GM18867 (cell line): ENCODE measurements at regions not wholly inside any gene's neighbourhood (a gene's known extent, or its start where the extent isn't known, plus 50 kb on each side); places are given as distances from the start of the nearest gene placed in this dataset.
"Not testable (repeated sequence)": the region's sequence is repeated elsewhere in the genome, so short reads cannot be mapped to it uniquely, and the experiment has no call there.

Experiments used
- ATAC-seq: cut with Tn5 transposase; IDR thresholded peaks from one replicate; pipeline ENCODE4 v1.9.1; 2021; ENCODE audit warnings: mild to moderate bottlenecking, moderate library complexity; ENCODE audit not compliant: unreplicated experiment

- ATAC-seq = no peak
These were observed 118.1 kb upstream of the FOXN3 start for GRCh38 chr14:89534902-89535685.

- no peak for ATAC-seq
These were observed 116.7 kb upstream of the FOXN3 start for GRCh38 chr14:89533766-89534165.

- ATAC-seq = no peak
These were observed 116.1 kb upstream of the FOXN3 start for GRCh38 chr14:89533136-89533535.

- no peak for ATAC-seq
These were observed 114.8 kb upstream of the FOXN3 start for GRCh38 chr14:89531661-89532335.

GRCh38 chr14:89524990-89525667 lies 108.1 kb upstream of the FOXN3 start:
- no peak for ATAC-seq

GRCh38 chr14:89524412-89524811 lies 107.4 kb upstream of the FOXN3 start:
- ATAC-seq = no peak

GRCh38 chr14:89521988-89522387 lies 105.0 kb upstream of the FOXN3 start:
- ATAC-seq = no peak

- ATAC-seq = no peak
These were observed 102.0 kb upstream of the FOXN3 start for GRCh38 chr14:89519040-89519439.

- ATAC-seq = no peak
These were observed 99.1 kb upstream of the FOXN3 start for GRCh38 chr14:89516173-89516572.

GRCh38 chr14:89514601-89515000 lies 97.6 kb upstream of the FOXN3 start:
- no peak for ATAC-seq

GRCh38 chr14:89509891-89510290 lies 92.9 kb upstream of the FOXN3 start:
- no peak for ATAC-seq

GRCh38 chr14:89508863-89509262 lies 91.8 kb upstream of the FOXN3 start:
- ATAC-seq = no peak

- ATAC-seq = no peak
These were observed 91.0 kb upstream of the FOXN3 start for GRCh38 chr14:89507926-89508460.

- no peak for ATAC-seq
These were observed 90.5 kb upstream of the FOXN3 start for GRCh38 chr14:89507521-89507920.

GRCh38 chr14:89506891-89507452 lies 89.9 kb upstream of the FOXN3 start:
- not testable (repeated sequence) for ATAC-seq

- ATAC-seq = peak; percentile 60
These were observed 87.7 kb upstream of the FOXN3 start for GRCh38 chr14:89504602-89505313.

GRCh38 chr14:89504091-89504490 lies 87.1 kb upstream of the FOXN3 start:
- ATAC-seq = no peak

GRCh38 chr14:89503431-89503996 lies 86.5 kb upstream of the FOXN3 start:
- ATAC-seq = no peak

GRCh38 chr14:89502966-89503365 lies 85.9 kb upstream of the FOXN3 start:
- ATAC-seq = no peak

GRCh38 chr14:89501381-89501780 lies 84.3 kb upstream of the FOXN3 start:
- ATAC-seq = no peak
